ENCODE measurements at regions not wholly inside any gene's neighbourhood (a gene's known extent, or its start where the extent isn't known, plus 50 kb on each side); places are given as distances from the start of the nearest gene placed in this dataset.
"Not testable (repeated sequence)": the region's sequence is repeated elsewhere in the genome, so short reads cannot be mapped to it uniquely, and the experiment has no call there.

- H3K4me3 ChIP-seq (ENCODE audit: low read length), result no peak overlapping the region
- DNase-seq (ENCODE audit: low read depth), result no peak
- TF ChIP-seq, protein P1, sequence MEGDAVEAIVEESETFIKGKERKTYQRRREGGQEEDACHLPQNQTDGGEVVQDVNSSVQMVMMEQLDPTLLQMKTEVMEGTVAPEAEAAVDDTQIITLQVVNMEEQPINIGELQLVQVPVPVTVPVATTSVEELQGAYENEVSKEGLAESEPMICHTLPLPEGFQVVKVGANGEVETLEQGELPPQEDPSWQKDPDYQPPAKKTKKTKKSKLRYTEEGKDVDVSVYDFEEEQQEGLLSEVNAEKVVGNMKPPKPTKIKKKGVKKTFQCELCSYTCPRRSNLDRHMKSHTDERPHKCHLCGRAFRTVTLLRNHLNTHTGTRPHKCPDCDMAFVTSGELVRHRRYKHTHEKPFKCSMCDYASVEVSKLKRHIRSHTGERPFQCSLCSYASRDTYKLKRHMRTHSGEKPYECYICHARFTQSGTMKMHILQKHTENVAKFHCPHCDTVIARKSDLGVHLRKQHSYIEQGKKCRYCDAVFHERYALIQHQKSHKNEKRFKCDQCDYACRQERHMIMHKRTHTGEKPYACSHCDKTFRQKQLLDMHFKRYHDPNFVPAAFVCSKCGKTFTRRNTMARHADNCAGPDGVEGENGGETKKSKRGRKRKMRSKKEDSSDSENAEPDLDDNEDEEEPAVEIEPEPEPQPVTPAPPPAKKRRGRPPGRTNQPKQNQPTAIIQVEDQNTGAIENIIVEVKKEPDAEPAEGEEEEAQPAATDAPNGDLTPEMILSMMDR (IDR thresholded peaks at IDR 0.05; ENCODE audit: insufficient read depth, low read depth, low read length, missing control alignments), result no peak
Observed at GRCh38 chr6:68182386-68182785, 452.7 kb upstream of the ADGRB3 start.

GRCh38 chr6:68181027-68181426 is 454.1 kb upstream of the ADGRB3 start:
- H3K4me3 ChIP-seq (ENCODE audit: low read length); DNase-seq (ENCODE audit: low read depth): not testable (repeated sequence)

DNA sequence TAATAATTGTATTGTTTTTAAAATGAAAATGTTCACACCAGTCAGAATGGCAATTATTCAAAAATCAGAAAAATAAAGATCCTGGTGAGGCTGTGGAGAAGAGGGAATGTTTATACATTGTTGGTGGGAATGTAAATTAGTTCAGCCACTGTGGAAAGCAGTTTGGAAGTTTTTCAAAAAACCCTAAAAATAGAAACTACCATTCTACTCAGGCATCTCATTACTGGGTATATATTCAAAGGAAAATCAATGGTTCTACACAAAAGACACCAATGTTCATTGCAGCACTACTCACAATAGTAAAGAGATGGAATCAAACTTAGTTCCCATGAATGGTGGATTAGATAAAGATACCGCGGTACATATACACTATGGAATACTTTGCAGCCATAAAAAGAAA is 461.5 kb upstream of the ADGRB3 start:
- no peak for DNase-seq (ENCODE audit: low read depth)
- TF ChIP-seq, protein P1 (IDR thresholded peaks at IDR 0.05; ENCODE audit: insufficient read depth, low read depth, low read length, missing control alignments), result no peak
- no peak overlapping the region for H3K4me3 ChIP-seq (ENCODE audit: low read length)

DNA sequence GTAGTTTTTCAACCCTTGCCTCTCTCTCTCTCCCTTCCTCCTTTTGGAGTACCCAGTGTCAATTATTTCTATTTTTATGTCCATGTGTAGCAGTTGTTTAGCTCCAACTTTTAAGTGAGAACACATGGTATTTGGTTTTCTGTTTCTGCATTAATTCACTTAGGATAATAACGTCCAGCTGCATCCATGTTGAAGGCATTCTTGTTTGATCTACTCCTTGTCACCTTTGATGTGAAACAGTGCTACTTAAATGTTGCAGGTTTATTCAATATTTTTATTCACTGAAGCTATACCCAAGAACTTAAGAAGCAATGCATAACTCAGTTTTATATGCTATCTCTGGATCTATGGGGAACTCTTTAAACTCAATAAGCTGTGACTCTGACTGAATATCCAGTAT is 465.2 kb upstream of the ADGRB3 start:
- TF ChIP-seq, protein P1 (IDR thresholded peaks at IDR 0.05; ENCODE audit: insufficient read depth, low read depth, low read length, missing control alignments), result no peak
- H3K4me3 ChIP-seq (ENCODE audit: low read length), result no peak overlapping the region

GRCh38 chr6:68167604-68168003 is 467.5 kb upstream of the ADGRB3 start:
- no peak for DNase-seq (ENCODE audit: low read depth)
- no peak overlapping the region for H3K4me3 ChIP-seq (ENCODE audit: low read length)
- TF ChIP-seq, protein P1 (IDR thresholded peaks at IDR 0.05; ENCODE audit: insufficient read depth, low read depth, low read length, missing control alignments), result no peak

More for the DNA sequence above, 465.2 kb upstream of the ADGRB3 start:
- no peak for DNase-seq (ENCODE audit: low read depth)

DNA sequence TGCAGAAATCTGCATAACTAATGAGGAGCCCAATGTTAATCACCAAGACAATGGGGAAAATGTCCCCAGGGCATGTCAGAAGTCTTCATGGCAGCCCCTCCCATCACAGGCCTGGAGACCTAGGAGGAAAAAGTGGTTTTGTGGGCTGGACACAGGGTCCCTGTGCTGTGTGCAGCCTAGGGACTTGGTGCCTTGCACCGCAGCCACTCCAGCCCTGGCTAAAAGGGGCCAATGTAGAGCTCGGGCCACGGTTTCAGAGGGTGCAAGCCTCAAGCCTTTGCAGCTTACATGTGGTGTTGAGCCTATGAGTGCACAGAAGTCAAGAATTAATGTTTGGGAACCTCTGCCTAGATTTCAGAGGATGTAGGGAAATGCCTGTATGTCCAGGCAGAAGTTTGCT is 474.3 kb upstream of the ADGRB3 start:
- H3K4me3 ChIP-seq (ENCODE audit: low read length); DNase-seq (ENCODE audit: low read depth): not testable (repeated sequence)

DNA sequence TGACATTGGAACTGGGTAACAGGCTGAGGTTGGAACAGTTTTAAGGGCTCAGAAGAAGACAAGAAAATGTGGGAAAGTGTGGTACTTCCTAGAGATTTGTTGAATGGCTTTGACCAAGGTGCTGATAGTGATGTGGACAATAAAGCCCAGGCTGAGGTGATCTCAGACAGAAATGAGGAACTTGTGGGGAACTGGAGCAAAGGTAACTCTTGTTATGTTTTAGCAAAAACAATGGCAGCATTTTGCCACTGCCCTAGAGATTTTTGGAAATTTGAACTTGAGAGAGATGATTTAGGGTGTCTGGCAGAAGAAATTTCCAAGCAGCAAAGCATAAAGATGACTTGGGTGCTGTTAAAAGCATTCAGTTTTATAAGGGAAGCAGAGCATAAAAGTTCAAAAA is 474.7 kb upstream of the ADGRB3 start:
- no peak for DNase-seq (ENCODE audit: low read depth)
- H3K4me3 ChIP-seq (ENCODE audit: low read length), result no peak overlapping the region
- TF ChIP-seq, protein P1 (IDR thresholded peaks at IDR 0.05; ENCODE audit: insufficient read depth, low read depth, low read length, missing control alignments), result no peak

GRCh38 chr6:68159433-68159832 is 475.6 kb upstream of the ADGRB3 start:
- H3K4me3 ChIP-seq (ENCODE audit: low read length), result no peak overlapping the region
- TF ChIP-seq, protein P1 (IDR thresholded peaks at IDR 0.05; ENCODE audit: insufficient read depth, low read depth, low read length, missing control alignments), result no peak
- DNase-seq (ENCODE audit: low read depth), result no peak
